ENCODE measurements at regions not wholly inside any gene's neighbourhood (a gene's known extent, or its start where the extent isn't known, plus 50 kb on each side); places are given as distances from the start of the nearest gene placed in this dataset.
A peak's percentile ranks its signal among the peaks of the same experiment; 100 is the strongest.
"Not testable (repeated sequence)": the region's sequence is repeated elsewhere in the genome, so short reads cannot be mapped to it uniquely, and the experiment has no call there.

DNA sequence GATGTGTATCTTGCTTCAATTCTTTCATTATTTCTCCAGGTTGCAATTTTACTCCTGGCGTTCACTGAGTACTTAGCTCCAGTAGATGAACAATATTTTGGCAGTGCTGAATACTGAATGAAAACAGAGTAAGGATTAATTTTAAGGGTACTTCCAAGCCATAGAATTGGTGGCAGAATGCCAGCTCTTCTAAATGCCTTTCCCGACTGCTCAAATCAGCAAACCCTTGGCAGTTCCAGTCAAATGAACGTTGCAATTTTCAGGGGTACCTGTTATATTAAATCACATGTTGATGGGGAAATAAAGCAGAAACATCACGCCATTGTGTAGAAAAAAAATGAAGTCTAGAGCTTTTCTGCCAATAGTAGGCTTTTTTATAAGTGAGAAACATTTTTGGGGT lies 282.4 kb upstream of the RPS23 start:
- no peak overlapping the region for H3K27ac ChIP-seq
- no peak for DNase-seq
- H3K4me3 ChIP-seq: no peak overlapping the region
- no peaks in the 10 kb centered on the region for H3K9me3 ChIP-seq (replicated peaks)
- H3K4me1 ChIP-seq: no peaks in the 10 kb centered on the region
- no peaks in the 10 kb centered on the region for H3K27me3 ChIP-seq
- H3K36me3 ChIP-seq: no peaks in the 10 kb centered on the region; the same call in 1 of the 2 replicates

DNA sequence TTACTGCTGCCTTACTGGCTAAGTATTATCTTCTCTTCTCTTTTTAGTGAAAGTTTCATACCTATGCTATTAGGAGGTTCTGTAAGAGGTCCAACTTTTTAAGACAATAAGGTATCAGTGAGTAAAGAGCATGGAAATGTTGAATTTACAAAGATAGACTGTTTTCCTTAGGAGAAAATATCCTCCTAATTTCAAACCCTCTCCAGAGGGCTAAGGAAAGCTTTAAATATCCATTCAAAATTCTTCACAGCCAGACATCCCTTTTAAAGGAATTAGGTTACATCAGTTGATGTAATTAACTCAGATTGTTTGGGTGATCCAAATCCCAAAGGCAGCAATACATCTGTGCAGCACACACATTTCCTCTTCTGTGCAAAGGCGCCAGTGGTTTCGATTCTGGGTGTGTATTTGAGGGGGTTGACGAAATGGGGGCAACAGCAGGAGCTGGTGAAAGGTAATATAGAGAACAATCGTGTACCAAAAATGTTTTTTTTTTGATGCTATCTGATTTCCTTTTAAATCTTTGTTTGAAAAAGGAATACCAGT lies 273.8 kb upstream of the RPS23 start:
- no peaks in the 10 kb centered on the region for H3K27me3 ChIP-seq
- no peaks in the 10 kb centered on the region for H3K4me1 ChIP-seq
- DNase-seq: peak; percentile 15 to 47
- H3K36me3 ChIP-seq: no peaks in the 10 kb centered on the region
- no peak overlapping the region for H3K4me3 ChIP-seq
- H3K9me3 ChIP-seq (replicated peaks): no peaks in the 10 kb centered on the region
- H3K27ac ChIP-seq: no peak overlapping the region

DNA sequence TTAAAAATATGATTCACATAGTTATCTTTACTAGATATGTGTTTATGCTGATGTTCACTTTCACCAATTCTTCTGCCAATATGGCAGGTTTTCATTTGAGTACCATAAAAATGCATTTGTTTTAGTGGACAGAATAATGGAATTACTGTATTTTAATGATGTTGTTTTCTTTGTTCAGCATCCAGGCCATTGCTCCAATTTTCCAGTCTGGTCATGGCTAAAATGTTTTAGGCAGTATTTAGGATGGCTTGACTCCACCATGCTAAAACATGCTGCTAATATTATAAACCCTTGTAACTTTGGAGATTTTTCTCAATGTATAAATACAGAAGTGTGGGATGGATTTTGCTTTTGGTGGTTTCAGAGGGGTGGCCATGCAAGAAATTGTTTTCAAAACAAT lies 273.0 kb upstream of the RPS23 start:
- no peak overlapping the region for H3K27ac ChIP-seq
- no peaks in the 10 kb centered on the region for H3K27me3 ChIP-seq
- no peak for DNase-seq

DNA sequence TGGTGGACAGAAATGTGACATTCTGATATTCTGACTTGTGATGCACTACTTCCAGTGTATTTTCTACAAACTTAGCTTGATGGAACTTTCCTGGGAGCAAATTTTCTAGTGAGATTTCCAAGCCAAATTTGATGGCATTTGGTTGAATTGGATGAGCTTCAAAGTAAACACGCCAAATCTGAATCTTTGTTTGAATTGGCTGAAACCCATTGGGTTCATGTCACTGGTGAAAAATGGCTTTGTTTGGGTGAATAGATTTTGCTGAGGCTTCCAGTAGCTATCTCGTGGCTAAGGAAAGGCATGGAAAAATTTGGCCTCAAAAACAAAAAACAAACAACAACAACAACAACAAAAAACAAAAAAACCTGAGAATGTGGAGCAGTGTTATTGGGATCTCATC lies 271.1 kb upstream of the RPS23 start:
- Histone ChIP-seq H3K27me3 (no peaks in the 10 kb centered on the region), H3K27ac (no peak overlapping the region), H3K4me3 (no peak overlapping the region), H3K36me3 (no peaks in the 10 kb centered on the region), H3K4me1 (no peaks in the 10 kb centered on the region), H3K9me3 (replicated peaks) (no peaks in the 10 kb centered on the region)
- DNase-seq: no peak

More for the DNA sequence above, 273.0 kb upstream of the RPS23 start:
- Histone ChIP-seq H3K36me3 (no peaks in the 10 kb centered on the region), H3K4me3 (no peak overlapping the region), H3K4me1 (no peaks in the 10 kb centered on the region), H3K9me3 (replicated peaks) (no peaks in the 10 kb centered on the region)

- no peak for DNase-seq
Measured at GRCh38 chr5:82544004-82544403, 265.9 kb upstream of the RPS23 start.

DNA sequence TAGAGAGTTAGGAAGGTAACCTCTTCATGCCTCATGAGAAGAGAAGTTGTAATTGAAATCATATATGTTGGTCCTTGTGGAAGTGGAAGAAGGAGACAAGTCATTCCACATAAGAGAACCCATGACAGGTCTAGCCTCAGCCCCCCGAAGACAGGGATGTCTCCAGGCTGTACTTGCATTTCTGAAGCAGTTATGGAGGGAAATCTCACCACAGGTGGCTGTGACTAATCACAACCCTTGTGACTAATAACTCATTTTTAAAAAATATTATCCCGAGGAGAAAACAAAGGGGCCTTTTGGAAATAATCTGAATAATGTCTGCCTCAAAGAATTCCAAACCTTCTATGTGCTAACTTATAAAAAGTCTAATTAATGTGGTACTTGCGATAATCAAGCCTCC lies 262.1 kb upstream of the RPS23 start:
- H3K36me3 ChIP-seq: no peaks in the 10 kb centered on the region
- H3K4me3 ChIP-seq: no peak overlapping the region
- DNase-seq: peak in 1 of 2 experiments; percentile 8
- no peaks in the 10 kb centered on the region for H3K27me3 ChIP-seq
- no peaks in the 10 kb centered on the region for H3K4me1 ChIP-seq
- no peak overlapping the region for H3K27ac ChIP-seq
- no peaks in the 10 kb centered on the region for H3K9me3 ChIP-seq (replicated peaks)

More at GRCh38 chr5:82544004-82544403, 265.9 kb upstream of the RPS23 start:
- no peaks in the 10 kb centered on the region for H3K36me3 ChIP-seq
- no peaks in the 10 kb centered on the region for H3K4me1 ChIP-seq
- no peak overlapping the region for H3K27ac ChIP-seq
- no peaks in the 10 kb centered on the region for H3K27me3 ChIP-seq
- H3K9me3 ChIP-seq (replicated peaks): no peaks in the 10 kb centered on the region
- no peak overlapping the region for H3K4me3 ChIP-seq

GRCh38 chr5:82538339-82539034 lies 260.3 kb upstream of the RPS23 start:
- no peak for DNase-seq
- Histone ChIP-seq H3K9me3 (replicated peaks) (no peaks in the 10 kb centered on the region), H3K27me3 (no peaks in the 10 kb centered on the region), H3K36me3 (no peaks in the 10 kb centered on the region), H3K27ac (no peak overlapping the region), H3K4me1 (no peaks in the 10 kb centered on the region), H3K4me3 (no peak overlapping the region)

- no peaks in the 10 kb centered on the region for H3K9me3 ChIP-seq (replicated peaks)
- H3K27me3 ChIP-seq: no peaks in the 10 kb centered on the region
- H3K4me1 ChIP-seq: no peaks in the 10 kb centered on the region
- DNase-seq: no peak
- H3K4me3 ChIP-seq: no peak overlapping the region
- H3K27ac ChIP-seq: no peak overlapping the region
- no peaks in the 10 kb centered on the region for H3K36me3 ChIP-seq
Measured at GRCh38 chr5:82537687-82538306, 259.6 kb upstream of the RPS23 start.

DNA sequence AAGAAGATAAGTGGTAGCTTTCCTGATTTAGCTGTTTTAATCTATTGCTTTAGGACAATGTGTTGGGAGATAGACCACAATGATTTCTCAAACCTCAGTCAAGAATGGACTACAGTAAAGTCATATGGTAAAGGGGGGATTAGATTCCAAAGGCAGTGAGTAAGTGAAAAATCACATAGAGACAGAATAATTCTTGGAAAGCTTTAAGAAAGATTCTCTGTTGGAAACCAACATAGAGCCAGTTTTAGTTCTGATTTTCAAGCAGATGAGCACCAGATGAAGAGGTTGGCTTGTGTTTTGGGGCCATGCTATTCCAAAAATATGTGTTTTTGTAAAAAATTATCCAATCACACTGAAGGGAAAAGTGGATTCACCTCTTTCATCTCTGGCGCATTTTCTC lies 256.8 kb upstream of the RPS23 start:
- Histone ChIP-seq H3K4me1 (no peaks in the 10 kb centered on the region), H3K4me3 (no peak overlapping the region), H3K27ac (no peak overlapping the region), H3K9me3 (replicated peaks) (no peaks in the 10 kb centered on the region), H3K36me3 (no peaks in the 10 kb centered on the region), H3K27me3 (no peaks in the 10 kb centered on the region)
- DNase-seq: no peak

DNA sequence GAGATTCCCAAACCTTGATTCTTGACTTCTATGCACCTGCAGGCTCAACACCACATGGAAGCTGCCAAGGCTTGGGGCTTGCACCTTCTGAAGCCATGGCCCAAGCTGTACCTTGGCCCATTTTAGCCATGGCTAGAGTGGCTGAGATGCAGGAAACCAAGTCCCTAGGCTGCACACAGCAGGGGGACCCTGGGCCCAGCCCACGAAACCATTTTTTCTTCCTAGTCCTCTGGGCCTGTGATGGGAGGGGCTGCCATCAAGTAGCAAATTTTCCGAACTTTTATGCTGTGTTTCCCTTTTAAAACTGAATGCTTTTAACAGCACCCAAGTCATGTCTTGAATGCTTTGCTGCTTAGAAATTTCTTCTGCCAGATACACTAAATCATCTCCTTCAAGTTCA lies 253.9 kb upstream of the RPS23 start:
- not testable (repeated sequence) for H3K36me3 ChIP-seq; DNase-seq; H3K27ac ChIP-seq; H3K27me3 ChIP-seq; H3K9me3 ChIP-seq (replicated peaks); H3K4me3 ChIP-seq; H3K4me1 ChIP-seq

DNA sequence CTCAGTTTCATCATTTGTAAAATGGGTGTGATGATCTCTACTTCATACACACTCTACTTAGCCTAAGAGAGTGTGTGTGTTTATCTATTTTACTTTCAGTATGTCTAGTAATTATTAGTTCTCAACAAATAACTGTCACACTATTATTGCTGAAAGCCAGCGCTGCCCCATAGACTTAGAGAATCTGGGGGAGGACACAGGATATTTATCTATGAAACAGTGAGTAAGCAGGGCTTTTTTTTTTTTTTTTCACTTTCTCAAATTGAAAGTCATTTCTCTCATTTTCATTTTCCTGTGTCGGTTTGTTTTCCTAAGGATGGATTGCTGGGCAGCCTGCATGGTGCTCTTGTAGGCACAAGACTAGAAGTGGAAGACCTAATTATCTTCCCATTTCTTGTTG lies 248.4 kb upstream of the RPS23 start:
- no peaks in the 10 kb centered on the region for H3K36me3 ChIP-seq
- no peak overlapping the region for H3K4me3 ChIP-seq
- H3K27me3 ChIP-seq: no peaks in the 10 kb centered on the region
- H3K9me3 ChIP-seq (replicated peaks): no peaks in the 10 kb centered on the region; the same call in 1 of the 2 replicates
- H3K4me1 ChIP-seq: peaks cover 4% of the 10 kb centered on the region; the same call in 1 of the 2 replicates
- DNase-seq: no peak
- no peak overlapping the region for H3K27ac ChIP-seq

DNA sequence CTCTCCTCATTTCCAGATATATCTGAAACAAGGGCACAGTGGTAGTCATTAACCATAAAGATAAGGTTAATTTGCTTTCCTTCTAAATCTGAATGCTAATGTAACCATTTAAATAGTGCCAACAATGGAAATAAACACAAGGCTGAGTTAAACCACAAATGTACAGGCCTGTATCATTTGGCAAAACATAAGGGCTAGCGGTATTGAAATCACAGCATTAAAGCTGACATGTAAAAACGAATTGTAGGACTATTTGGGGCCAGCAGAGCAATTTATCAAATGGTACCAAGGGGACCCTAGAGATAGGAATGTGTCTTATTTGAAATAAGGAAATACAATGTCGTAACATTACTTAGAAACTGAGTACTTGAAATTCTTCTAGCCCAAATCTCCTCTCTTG lies 247.5 kb upstream of the RPS23 start:
- peaks cover 4% of the 10 kb centered on the region; the same call in 1 of the 2 replicates for H3K4me1 ChIP-seq
- DNase-seq: no peak
- H3K27me3 ChIP-seq: no peaks in the 10 kb centered on the region
- H3K4me3 ChIP-seq: no peak overlapping the region
- H3K9me3 ChIP-seq (replicated peaks): no peaks in the 10 kb centered on the region; the same call in 1 of the 2 replicates
- H3K36me3 ChIP-seq: no peaks in the 10 kb centered on the region
- H3K27ac ChIP-seq: no peak overlapping the region

GRCh38 chr5:82523633-82524032 lies 245.5 kb upstream of the RPS23 start:
- no peaks in the 10 kb centered on the region; the same call in 1 of the 2 replicates for H3K9me3 ChIP-seq (replicated peaks)
- peaks cover 4% of the 10 kb centered on the region; the same call in 1 of the 2 replicates for H3K4me1 ChIP-seq
- H3K36me3 ChIP-seq: no peaks in the 10 kb centered on the region
- no peaks in the 10 kb centered on the region for H3K27me3 ChIP-seq
- no peak overlapping the region for H3K27ac ChIP-seq
- DNase-seq: no peak
- no peak overlapping the region for H3K4me3 ChIP-seq

DNA sequence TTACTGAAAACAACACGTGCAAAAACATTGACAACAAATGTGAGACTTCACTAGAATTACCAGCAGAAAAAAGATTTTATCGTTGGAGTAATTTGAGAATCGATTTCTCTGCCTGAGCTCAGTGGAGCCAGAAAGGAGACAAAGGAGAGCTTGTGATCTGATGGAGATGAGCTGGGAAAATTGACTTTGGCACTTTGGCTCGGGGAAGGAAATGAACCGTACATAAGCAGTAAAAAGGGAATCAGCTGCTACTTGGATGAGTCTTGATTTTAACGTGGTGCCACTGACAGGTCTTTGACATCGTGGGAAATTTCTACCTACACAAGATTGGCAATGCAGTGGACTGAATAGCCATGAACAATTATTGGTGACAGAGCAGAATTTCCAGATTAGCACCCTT lies 244.7 kb upstream of the RPS23 start:
- Histone ChIP-seq H3K36me3 (no peaks in the 10 kb centered on the region), H3K27me3 (no peaks in the 10 kb centered on the region), H3K4me1 (peaks cover 4% of the 10 kb centered on the region; the same call in 1 of the 2 replicates), H3K27ac (no peak overlapping the region), H3K9me3 (replicated peaks) (no peaks in the 10 kb centered on the region; the same call in 1 of the 2 replicates), H3K4me3 (no peak overlapping the region)
- DNase-seq: peak; percentile 5 to 65

DNA sequence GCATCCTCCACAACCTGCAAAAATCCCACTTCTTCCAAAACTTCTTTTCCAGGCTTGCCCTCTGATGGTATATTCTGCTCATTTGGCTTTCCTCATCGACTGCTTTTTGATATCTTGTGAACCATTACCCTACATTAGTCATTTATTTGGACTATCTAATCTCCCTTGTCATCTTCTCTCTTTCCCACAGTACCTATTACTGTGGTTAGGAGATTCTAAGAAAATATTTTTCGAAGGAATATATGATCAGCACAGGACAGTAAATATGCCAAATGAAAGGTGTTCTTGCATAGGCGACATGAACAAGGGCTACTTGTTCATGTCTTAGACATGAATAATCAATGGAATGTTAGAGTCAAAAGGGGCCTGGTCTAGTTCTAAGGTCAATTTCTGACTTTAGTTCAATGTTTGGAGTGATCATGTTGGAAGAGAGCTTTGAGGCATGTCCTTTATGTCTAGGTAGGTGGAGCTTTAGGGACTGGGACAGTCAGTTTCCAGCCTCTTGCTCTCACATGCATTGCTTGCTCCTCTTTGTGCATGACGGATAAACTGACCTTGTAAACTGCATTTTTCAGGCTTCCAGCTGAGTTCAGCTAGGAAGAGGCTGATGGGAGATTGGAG lies 243.4 kb upstream of the RPS23 start:
- no peak overlapping the region for H3K27ac ChIP-seq
- no peaks in the 10 kb centered on the region; the same call in 1 of the 2 replicates for H3K9me3 ChIP-seq (replicated peaks)
- no peak for DNase-seq
- H3K4me1 ChIP-seq: peaks cover 4% of the 10 kb centered on the region; the same call in 1 of the 2 replicates
- H3K4me3 ChIP-seq: no peak overlapping the region
- H3K36me3 ChIP-seq: no peaks in the 10 kb centered on the region
- no peaks in the 10 kb centered on the region for H3K27me3 ChIP-seq

Measured in SJCRH30 (cell line).